GM12878 (cell line): ENCODE measurements at regions not wholly inside any gene's neighbourhood (a gene's known extent, or its start where the extent isn't known, plus 50 kb on each side); places are given as distances from the start of the nearest gene placed in this dataset.

Source experiments
- ATF3 ChIP-seq: IDR thresholded peaks from 2 replicates; pipeline ENCODE4 v1.6.1; 2011; ENCODE audit warnings: low read depth, mild to moderate bottlenecking, low read length, moderate library complexity, borderline replicate concordance; ENCODE audit errors: extremely low read depth
- CEBPB ChIP-seq, 2 experiments: fragments of 150-350 bp in 1 of 2; IDR thresholded peaks; 2 replicates each; pipeline ENCODE4 v1.6.1; 2012 to 2014; ENCODE audit warnings: low read depth in 2 of 2, low read length in 2 of 2, borderline replicate concordance in 1 of 2, inconsistent platforms in 1 of 2
- CHD2 ChIP-seq: IDR thresholded peaks from 2 replicates; pipeline ENCODE4 v1.6.1; 2011; ENCODE audit warnings: low read depth, low read length, improper control_type of control experiment, borderline replicate concordance
- CTCF ChIP-seq, 3 experiments: IDR thresholded peaks in 2 of 3; conservative IDR thresholded peaks in 1 of 3; 2 replicates each; pipeline ENCODE4 v1.5.1; 2011; ENCODE audit warnings: low read depth in 3 of 3, low read length in 3 of 3, mild to moderate bottlenecking in 3 of 3, control low read depth in 2 of 3, moderate library complexity in 2 of 3, inconsistent platforms in 1 of 3, mixed read lengths in 1 of 3; ENCODE audit not compliant: control insufficient read depth in 2 of 3, insufficient read depth in 1 of 3; ENCODE audit errors: extremely low read depth in 1 of 3
- EP300 ChIP-seq, 2 experiments: fragments of 150-350 bp in 1 of 2; IDR thresholded peaks; 2 replicates each; pipeline ENCODE4 v1.6.1; 2011 to 2012; ENCODE audit warnings: low read depth in 2 of 2, low read length in 2 of 2, borderline replicate concordance in 1 of 2, improper control_type of control experiment in 1 of 2, inconsistent platforms in 1 of 2; ENCODE audit not compliant: control insufficient read depth in 1 of 2
- POLR2AphosphoS5 ChIP-seq: IDR thresholded peaks from 2 replicates; pipeline ENCODE4 v1.6.1; 2011; ENCODE audit warnings: mild to moderate bottlenecking, low read length, inconsistent platforms
- RUNX3 ChIP-seq: IDR thresholded peaks from 2 replicates; pipeline ENCODE4 v1.6.1; 2012; ENCODE audit warnings: low read length, inconsistent platforms
- ZZZ3 ChIP-seq: IDR thresholded peaks from 2 replicates; pipeline ENCODE4 v1.6.1; 2011; ENCODE audit warnings: low read depth; ENCODE audit not compliant: control insufficient read depth, insufficient read length

GRCh38 chr3:80496452-80496851, 728.7 kb upstream of the ROBO1 start:
- TF ChIP-seq RUNX3: no peak
- TF ChIP-seq POLR2AphosphoS5: no peak
- TF ChIP-seq CEBPB (IDR thresholded peaks at IDR 0.05; ENCODE audit: borderline replicate concordance in 1 of 2, low read depth in 2 of 2, low read length in 2 of 2): no peak
- no peak for TF ChIP-seq CHD2
- no peak for TF ChIP-seq EP300 (IDR thresholded peaks at IDR 0.05; ENCODE audit: borderline replicate concordance in 1 of 2, control insufficient read depth in 1 of 2, low read depth in 2 of 2, low read length in 2 of 2)
- no peak for TF ChIP-seq CTCF (IDR thresholded peaks at IDR 0.05 in 2 of 3, conservative IDR thresholded peaks at IDR 0.05 in 1 of 3; ENCODE audit: control insufficient read depth in 2 of 3, extremely low read depth in 1 of 3, insufficient read depth in 1 of 3, low read depth in 3 of 3, low read length in 3 of 3)
- no peak for TF ChIP-seq ZZZ3
- TF ChIP-seq ATF3: no peak
